ENCODE measurements at regions not wholly inside any gene's neighbourhood (a gene's known extent, or its start where the extent isn't known, plus 50 kb on each side); places are given as distances from the start of the nearest gene placed in this dataset.
A peak's percentile ranks its signal among the peaks of the same experiment; 100 is the strongest.

DNA sequence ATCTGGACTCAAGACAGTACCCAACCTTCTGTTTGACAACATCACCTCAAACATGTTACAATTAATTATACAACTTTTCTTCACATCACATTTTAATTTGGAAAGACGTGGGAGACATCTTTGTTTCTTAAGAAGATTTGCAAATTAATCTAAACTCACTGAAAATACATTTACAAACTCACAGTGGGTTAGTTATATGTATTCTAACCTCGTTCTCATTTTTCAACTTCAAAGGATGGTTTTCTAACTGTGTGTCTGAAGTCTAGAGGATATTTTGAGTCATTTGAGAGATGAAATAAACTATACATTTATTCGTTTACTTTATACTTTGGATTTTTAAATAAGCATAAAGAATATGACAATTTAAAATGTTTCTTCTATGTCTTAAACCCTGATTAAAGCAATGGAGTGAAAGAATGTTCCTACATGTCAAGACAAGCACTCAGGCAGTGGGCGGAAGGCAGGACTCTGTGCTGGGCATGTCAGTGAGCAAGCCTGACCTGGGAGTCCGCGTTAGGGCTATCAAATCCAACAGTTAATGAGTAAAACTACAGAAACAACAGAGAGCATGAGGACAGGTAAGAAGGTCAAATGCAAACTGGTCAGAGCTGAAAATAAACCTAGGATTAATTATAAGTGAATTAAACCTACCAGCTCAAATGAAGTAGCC lies 76.5 kb upstream of the CTTNBP2NL start:
- no peak for DNase-seq

DNA sequence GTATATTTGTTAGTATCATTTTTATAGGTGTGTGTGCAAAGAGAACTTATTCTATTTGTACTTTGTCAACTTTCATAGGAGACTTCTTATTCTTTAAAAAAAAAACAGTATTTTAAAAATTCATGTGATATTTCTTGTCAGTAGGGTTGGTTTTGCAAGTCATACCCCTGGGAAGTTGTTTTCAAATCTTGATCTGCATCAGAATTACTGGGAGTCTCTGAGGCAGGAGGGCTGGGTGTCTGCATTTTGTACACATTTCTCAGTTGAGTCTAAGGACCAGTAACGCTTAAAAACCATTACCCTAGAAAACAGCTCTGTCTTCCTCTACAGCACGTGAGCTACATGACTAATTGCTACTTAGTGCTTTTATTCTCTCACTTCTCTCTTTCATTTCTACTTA lies 76.0 kb upstream of the CTTNBP2NL start:
- no peak for DNase-seq

DNA sequence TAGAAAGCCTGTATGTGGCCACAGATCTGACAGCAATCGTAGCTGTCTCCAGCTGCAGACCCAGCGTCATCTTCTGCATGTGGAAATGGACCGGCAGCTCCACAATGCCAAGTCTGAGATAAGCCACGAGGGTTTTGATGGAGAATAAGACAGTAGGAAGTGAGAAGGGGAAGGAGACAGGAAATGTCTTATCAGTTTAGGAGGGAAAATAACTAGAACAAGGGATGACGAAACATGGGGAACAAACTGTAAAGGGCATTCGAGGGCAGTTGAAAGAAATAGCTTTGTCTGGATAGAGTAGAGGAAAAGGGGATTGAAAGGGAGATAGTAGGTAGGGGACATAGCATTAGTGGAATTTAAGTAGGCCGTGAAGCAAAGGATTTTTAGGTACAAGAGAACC lies 74.0 kb upstream of the CTTNBP2NL start:
- DNase-seq = no peak

DNA sequence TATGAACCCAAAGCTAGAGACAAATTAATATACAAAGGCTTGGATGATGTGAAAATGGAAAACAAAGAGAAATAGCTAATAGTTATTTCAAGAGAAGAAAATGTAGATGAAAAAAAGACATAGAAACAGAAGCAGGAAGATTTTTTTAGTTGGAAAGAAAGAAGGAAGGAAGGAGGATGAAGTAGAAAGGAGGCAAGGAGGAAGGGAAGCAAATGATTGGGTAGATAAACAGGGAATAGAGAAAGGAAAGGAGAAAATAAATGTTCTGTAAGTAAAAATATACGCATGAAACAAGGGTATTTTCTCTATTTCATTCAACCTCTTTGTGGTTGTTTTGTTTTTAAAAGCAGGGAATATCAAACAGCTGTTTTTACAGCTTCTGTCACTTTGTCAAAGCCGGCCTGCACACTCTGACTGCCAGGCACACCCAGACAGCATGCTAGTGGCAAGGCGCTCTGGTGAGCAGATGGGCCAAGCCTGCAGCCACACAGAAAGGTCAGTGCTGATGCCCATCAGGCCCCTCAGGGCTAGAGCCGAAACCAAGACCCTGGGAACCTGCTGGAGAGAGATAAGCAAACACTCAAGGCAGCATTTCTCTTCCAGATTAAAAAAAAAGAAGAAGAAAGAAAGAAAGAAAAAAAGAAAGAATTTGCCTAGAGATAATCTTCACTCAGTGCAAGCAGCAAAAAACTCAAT lies 72.9 kb upstream of the CTTNBP2NL start:
- DNase-seq = no peak

DNA sequence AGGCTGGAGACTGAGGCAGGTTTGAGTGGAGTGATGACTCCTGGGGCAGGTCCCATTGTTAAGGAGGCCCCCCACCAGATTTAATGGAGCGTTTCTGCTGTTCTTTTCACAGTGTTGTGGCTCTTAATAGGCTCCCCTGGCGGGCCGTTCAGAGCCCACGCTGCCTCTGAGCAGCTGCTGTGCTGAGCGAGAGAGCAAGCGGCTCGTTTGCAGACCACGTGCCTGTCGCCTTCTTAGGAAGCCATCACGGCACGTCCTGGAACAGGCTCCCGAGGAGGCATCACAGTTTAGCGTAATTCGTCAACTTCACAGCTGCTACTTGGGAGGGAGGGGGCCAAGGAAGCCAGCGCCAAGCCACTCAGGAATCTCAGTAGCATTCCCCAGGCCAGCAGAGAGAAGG lies 70.5 kb upstream of the CTTNBP2NL start:
- no peak for DNase-seq

DNA sequence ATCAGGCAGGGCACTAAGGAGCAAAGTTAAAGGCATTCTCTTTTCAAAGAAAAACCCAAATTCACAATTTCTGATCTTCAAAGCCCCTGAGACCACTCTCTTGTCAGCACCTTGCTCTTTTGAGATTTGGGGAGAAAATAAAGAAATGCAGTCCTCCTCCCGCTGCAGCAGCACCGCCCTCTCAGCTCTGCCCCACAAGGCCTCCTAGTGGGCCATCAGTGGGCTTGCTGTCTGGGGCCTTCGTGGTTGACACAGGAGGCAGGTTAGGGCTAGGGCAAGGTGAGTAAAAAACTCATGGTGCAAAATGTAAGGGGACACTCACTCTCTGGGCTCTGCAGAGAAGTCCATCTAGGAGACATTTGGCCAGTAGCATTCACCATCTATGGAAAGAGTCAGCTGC lies 67.4 kb upstream of the CTTNBP2NL start:
- DNase-seq = no peak

DNA sequence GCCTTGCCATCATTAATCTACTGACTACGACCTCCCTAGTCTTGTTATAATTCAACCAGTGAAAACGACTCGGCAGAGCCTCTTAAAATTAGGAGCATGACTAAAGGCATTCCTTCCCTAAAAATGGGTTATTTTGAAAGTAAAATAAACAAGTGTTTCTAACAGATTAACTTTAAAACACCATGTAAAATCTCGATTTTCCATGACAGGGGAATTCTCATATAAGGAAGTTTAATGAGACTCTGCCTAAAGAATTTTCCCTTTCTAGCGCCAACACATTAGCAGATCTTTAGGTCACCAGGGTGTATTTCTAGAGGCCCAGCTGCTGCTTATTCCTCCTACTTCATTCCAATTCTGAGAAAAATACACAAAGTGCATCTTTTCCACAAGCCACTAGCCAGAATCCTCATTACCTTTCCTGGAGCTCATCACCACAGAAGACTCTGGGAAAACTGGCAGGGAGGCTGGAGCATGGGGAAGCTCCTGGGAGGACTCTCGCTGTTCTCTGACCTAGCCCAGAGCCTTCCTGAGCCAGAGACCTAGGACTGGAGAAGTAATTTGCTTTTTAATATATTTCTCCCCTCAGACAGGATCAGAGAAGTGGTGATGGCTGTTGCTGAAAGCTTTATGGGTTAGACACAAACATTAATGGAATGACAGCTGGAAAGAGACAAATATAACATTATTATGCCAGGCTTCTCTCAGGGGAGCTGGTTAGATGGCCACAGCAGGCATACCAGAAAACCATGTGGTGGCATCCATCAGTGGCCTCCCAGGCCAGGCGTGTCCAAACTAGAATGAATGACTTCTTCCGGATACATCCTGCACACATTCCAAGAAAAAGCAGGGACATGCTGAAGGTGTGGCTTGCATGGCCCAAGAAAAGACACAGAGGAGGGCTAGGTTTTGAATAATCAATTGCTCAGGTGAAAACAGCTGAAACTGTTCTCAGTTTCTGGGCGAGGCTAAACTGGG lies 63.6 kb upstream of the CTTNBP2NL start:
- no peak for DNase-seq

DNA sequence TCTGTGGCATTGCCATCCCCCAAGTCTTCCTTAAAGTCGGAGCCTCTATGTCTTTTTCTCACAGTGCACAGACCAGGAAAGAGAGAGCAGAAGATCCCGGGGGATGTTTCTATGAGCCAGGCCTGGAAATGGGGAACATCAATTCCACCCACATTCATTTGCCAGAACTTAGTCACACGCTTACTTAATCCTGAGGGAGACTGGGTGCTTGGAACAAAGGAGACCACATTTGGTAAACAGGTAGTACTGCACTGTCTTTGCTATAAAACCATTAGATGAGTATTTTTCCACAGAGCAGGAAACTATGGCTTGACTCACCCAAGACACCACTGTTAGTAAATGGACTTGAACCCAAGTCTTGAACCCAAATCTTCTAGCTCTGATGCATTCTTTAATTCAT lies 60.7 kb upstream of the CTTNBP2NL start:
- DNase-seq = no peak

DNA sequence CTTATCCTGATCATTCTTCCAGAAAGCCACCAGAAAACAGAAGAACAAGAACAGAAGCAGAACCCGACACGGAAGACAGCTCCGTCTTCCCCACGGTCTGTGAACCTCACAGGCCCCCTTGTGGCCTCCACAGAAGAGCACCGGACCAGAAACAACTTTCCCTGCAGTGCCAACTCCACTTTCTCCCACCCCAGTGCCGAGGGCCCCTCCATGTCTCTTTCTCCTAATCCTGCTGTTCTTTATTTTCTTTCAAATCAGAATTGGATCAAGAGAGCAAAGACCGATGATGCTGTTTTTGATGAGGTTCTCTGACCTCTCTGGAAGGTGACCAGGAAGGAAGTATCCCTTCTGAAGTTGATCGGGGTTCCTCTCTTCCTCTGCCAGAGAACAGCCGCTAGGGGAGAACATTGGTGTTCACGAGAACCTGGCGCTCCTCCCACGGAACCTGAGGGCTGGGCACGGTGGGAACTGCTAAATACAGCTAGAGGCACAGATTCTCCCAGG lies 58.9 kb upstream of the CTTNBP2NL start:
- DNase-seq = peak; percentile 23

DNA sequence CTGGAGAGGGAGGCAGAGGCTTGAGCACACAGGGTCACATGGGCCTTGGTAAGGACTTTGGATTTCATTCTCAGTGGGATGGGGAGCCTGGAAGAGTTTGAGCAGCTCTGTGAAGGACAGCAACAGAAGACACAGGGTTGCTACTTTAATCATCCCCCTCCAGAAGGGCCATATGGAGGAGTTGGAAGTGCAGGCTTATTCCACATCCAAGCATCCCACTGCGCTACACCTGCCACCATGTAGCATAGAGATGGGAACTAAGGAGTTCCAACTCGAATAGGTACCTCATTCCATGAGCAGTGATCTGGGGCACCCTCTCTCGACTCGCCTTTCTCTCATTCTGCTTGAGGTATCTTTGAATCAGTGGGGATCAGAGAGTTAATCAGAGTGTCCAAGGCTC lies 54.0 kb upstream of the CTTNBP2NL start:
- DNase-seq = no peak

DNA sequence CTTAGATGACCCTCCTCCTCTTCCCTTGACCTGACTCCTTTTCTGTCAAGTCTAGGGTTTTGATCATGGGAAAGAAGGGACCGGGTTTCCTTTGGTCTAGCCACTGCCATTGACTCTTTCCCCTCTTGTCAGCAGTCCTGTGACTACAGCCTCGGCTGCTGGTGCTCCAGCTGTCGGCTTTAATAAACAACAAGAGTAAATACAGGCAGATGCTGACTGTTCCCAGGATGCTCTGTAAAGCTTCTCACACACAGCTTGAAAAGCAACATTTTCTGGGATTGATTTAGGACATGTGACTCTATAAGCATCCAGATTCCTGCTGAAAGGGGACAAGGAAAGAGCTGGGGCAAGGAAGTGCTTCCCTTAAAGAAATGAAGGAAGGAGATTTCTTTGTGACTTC lies 53.5 kb upstream of the CTTNBP2NL start:
- DNase-seq = no peak

DNA sequence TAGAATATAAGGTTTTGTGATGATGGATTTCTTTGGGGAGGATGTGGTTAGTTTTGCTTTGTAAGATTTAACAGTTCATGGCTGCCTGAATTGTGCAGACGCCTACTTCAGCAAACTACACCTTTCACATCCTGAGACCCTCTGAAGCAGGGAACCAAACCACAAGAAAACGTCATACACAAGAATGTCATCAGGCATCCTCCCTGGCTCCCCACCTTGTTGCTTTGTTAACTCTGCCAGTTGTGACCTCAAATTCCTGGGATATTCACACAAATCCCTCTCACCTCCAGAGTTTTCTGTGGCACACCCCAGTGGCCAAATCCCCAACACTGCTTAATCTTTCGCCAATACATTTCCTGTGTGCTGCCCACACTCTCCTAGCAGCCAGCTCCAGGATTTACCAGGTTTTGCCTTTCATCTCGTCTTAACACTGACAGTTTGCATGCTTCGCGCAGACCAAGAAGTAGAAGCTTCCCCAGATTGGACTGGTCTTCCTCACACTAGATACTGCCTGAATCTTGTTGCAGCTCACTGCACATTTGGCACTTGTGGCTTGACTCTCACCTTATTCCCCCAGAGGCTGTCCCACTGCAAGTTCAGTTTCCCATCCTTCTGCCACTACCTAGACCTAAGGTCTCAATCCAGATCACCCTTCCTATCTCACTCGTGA lies 51.1 kb upstream of the CTTNBP2NL start:
- no peak for DNase-seq
